GM10248 (cell line): ENCODE measurements at regions not wholly inside any gene's neighbourhood (a gene's known extent, or its start where the extent isn't known, plus 50 kb on each side); places are given as distances from the start of the nearest gene placed in this dataset.

ENCODE experiments used
- CTCF ChIA-PET: fragments of 300-600 bp; sonication (Branson Sonifier 250); formaldehyde crosslinking; extraction: SDS; loops from one replicate; lab custom pipeline; 2021; ENCODE audit warnings: antibody characterized with exemption; lab: Yijun Ruan, JAX
- POLR2A ChIA-PET: fragments of 350-650 bp; sonication (Branson Sonifier 250); formaldehyde crosslinking; extraction: SDS; loops from one replicate; lab custom pipeline; 2020; ENCODE audit warnings: antibody characterized with exemption; lab: Yijun Ruan, JAX
- DNase-seq: peaks from one replicate; pipeline ENCODE4 v3.0.0; 2012; ENCODE audit errors: extremely low spot score
- TF ChIP-seq, protein P1 (sequence below): IDR thresholded peaks from 2 replicates; pipeline ENCODE4 v1.5.1; 2012; ENCODE audit warnings: mild to moderate bottlenecking, low read depth; ENCODE audit errors: extremely low read depth, missing control alignments, control extremely low read depth

DNA sequence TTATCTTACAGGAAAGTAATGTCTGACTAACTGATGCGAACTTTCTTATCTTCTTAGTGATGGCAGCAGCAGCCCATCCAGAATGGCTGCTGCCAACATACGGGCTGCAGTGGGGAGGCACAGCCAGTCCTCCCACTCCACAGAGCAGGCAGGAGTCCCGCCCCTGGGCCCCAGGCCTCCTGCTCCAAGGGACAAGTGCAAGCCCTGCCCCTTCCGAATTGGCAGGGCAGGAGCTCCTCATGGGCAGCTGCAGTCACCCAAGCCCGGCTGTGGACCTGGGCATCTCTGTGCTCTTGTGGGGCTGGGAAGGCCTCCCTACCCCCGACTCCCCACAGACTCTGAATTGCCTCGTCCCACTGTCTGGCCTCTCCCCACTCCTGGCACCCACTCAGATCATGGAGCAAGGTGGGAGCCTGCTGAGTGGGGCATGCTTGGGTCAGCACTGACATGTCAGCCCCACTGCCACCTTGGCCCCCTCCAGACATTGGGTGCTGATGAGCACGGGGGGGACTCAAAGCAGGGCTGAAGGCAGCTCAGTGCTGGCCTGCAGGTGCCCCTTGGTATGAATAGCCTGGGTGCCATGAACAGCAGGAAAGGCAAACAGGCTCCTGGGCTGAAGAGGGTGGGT is 618.9 kb upstream of the KCNMB2 start:
- CTCF ChIA-PET: interaction anchor here (1.2 kb wide), 1 partner anchor 115 kb away, joined by 3 read pairs; no protein-coding TSS in a partner anchor
- POLR2A ChIA-PET: no interaction called here
- TF ChIP-seq, protein P1, sequence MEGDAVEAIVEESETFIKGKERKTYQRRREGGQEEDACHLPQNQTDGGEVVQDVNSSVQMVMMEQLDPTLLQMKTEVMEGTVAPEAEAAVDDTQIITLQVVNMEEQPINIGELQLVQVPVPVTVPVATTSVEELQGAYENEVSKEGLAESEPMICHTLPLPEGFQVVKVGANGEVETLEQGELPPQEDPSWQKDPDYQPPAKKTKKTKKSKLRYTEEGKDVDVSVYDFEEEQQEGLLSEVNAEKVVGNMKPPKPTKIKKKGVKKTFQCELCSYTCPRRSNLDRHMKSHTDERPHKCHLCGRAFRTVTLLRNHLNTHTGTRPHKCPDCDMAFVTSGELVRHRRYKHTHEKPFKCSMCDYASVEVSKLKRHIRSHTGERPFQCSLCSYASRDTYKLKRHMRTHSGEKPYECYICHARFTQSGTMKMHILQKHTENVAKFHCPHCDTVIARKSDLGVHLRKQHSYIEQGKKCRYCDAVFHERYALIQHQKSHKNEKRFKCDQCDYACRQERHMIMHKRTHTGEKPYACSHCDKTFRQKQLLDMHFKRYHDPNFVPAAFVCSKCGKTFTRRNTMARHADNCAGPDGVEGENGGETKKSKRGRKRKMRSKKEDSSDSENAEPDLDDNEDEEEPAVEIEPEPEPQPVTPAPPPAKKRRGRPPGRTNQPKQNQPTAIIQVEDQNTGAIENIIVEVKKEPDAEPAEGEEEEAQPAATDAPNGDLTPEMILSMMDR: no peak
- DNase-seq: no peak

DNA sequence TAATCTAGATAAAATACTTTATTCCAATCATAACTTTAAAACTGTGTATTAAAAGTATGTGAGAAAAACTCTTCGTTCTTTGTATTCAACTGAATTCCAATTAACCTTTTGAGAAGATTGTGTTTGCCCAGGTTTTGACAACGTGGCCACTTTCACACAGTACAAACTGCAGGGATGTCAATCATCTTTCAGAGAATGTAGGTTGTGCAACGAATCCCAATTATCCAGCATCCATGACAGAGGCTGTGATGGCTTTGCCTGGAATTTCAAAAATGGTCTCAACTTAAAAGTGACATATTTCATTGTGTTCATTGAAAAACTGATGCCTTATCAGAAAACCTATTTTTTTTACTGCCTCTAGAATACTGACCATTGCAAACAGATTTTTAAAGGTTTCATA is 615.1 kb upstream of the KCNMB2 start:
- no peak for DNase-seq
- TF ChIP-seq, protein P1: no peak
- ChIA-PET POLR2A (no interaction called here), CTCF (no interaction called here)

DNA sequence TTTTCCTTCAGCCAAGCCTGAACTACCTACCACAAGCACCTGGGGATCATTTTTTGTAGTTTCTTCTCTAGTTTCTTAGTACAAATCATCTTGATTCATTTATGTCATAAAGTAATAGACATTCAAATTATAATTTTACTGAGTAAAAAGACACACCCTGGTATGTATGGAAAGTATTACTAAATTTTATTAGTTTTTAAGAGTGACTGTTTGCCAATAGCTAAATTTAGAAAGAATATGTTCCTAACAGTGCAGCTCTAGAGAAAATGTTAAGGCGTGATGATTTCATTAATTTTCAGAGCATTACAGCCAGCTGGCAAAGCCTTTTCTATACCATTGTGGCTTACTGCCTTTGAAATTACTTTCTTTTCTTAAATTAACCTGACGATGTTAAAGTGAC is 612.0 kb upstream of the KCNMB2 start:
- TF ChIP-seq, protein P1: no peak
- CTCF ChIA-PET: no interaction called here
- DNase-seq: no peak
- POLR2A ChIA-PET: no interaction called here

DNA sequence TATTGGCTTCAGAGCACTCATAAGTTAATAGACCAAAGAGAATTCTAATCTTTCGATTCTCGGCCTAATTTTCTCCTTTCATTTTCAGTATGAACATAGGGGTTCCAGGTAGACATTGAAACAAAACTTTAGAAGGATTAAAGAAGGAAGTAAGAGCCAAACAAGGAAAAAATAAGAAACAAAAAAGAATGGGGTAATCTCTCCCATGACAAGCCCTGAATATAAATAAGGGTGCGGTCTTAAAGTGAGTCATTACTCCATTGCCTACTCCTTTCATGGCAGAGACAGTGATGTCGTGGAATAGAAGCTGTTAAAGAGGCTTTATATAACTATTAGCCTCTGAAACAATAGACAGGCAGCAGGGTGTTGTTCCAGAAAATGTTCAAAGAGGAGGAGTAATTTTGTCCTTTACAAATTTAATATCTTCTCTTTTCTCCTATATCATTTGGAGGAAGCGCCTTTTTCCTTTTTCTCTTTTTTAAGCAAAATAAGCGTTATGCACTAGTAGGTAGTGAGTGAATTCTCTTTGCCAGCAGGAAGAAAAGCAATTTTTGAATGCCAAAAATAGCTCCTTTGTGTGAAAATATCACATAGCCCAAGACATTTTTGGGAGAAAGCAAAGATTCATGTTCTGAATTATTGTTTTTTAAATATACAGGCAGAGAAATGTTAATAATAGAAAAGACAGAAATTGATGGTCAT is 607.9 kb upstream of the KCNMB2 start:
- ChIA-PET POLR2A (no interaction called here), CTCF (no interaction called here)
- peak; percentile 17 for DNase-seq
- TF ChIP-seq, protein P1: no peak

DNA sequence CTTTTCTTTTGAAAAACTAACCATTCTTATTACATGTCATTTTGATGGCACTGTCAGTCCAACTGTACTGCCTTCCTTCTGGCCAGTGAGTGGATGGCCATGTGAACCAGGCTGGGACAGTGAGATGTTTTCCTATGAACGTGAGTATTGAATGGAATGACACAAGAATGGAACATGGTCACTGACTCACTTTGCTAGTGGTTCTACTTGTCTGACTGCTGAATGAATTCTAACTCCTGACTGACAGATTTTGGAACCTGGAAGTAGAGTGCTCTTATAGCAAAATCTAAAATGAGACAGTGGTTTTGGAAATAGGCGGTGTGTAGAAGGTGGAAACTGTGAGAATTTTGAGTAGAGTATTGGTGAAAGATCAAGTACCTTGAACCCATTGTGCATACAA is 606.9 kb upstream of the KCNMB2 start:
- ChIA-PET POLR2A (no interaction called here), CTCF (interaction anchor here (1.2 kb wide), 1 partner anchor 90 kb away, joined by 3 read pairs; no protein-coding TSS in a partner anchor)
- TF ChIP-seq, protein P1: no peak
- no peak for DNase-seq

DNA sequence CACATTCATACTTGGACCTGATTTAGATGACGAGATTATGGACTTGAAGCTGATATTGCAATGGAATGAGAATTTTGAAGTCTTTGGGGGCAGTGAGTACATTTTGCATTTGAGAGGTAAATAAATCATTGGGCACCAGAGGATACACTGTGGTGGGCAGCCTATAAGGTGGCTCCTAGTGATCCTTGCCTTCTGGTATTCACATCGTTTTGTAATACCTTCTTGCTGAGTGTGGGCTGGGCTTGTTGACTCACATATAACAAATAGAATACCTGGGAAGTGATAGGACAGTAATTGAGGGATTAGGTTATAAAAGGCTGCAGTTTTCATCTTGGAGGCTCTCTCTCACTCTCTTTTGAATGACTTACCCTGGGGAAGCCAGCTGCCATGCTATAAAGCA is 605.5 kb upstream of the KCNMB2 start:
- DNase-seq: no peak
- TF ChIP-seq, protein P1: no peak
- CTCF ChIA-PET: interaction anchor here (1.1 to 1.2 kb wide), 2 partner anchors 10 to 91 kb away, joined by 3 read pairs; no protein-coding TSS in a partner anchor
- POLR2A ChIA-PET: no interaction called here
